Heart left ventricle (tissue), 16 donors: ENCODE measurements at regions not wholly inside any gene's neighbourhood (a gene's known extent, or its start where the extent isn't known, plus 50 kb on each side); places are given as distances from the start of the nearest gene placed in this dataset.

ENCODE experiments used
- ATAC-seq, 4 donors: fragments of 200-7000 bp; cut with Tn5 transposase; one replicate each; pipeline ENCODE4 v1.9.1; 2020 to 2022; ENCODE audit warnings: moderate library complexity in 4 of 4, mild to moderate bottlenecking in 3 of 4, moderate number of reproducible peaks in 1 of 4
- DNase-seq, 5 donors: peaks; one replicate each; pipeline ENCODE4 v3.0.0-alpha.2; 2020
- H3K27ac ChIP-seq, 12 donors: fragments of 200-600 bp; sonication (generic) in 4 of 12; one replicate each; pipeline versions ENCODE4 v1.5.0 to v1.8.0; 2016 to 2022; ENCODE audit warnings: mild to moderate bottlenecking in 2 of 12
- H3K27me3 ChIP-seq, 9 donors: fragments of 200-600 bp; sonication (generic) in 2 of 9; one replicate each; pipeline versions ENCODE4 v1.5.1 to v1.8.0; 2016 to 2022; ENCODE audit warnings: mild to moderate bottlenecking in 3 of 9
- H3K36me3 ChIP-seq, 9 donors: fragments of 200-600 bp; sonication (generic) in 2 of 9; one replicate each; pipeline versions ENCODE4 v1.5.0 to v1.8.0; 2018 to 2022; ENCODE audit warnings: mild to moderate bottlenecking in 2 of 9
- H3K4me1 ChIP-seq, 12 donors: fragments of 200-600 bp; sonication (generic) in 4 of 12; one replicate each; pipeline versions ENCODE4 v1.5.0 to v1.8.0; 2016 to 2022; ENCODE audit warnings: mild to moderate bottlenecking in 3 of 12
- H3K4me3 ChIP-seq, 12 donors: fragments of 200-600 bp; sonication (generic) in 4 of 12; one replicate each; pipeline versions ENCODE4 v1.5.0 to v1.8.0; 2017 to 2022; ENCODE audit warnings: mild to moderate bottlenecking in 9 of 12, moderate library complexity in 4 of 12
- H3K9me3 ChIP-seq, 12 donors: fragments of 200-600 bp; sonication (generic) in 4 of 12; one replicate each; pipeline versions ENCODE4 v1.5.0 to v1.8.0; 2016 to 2022; ENCODE audit warnings: mild to moderate bottlenecking in 1 of 12
- CTCF ChIP-seq, 12 donors: fragments of 200-600 bp; sonication (generic) in 4 of 12; IDR thresholded peaks; one replicate each; pipeline versions ENCODE4 v1.5.0 to v1.8.0; 2018 to 2022; ENCODE audit warnings: antibody characterized with exemption in 12 of 12, mild to moderate bottlenecking in 5 of 12
- POLR2A ChIP-seq, 2 donors: fragments of 450-650 bp; IDR thresholded peaks; one replicate each; pipeline ENCODE4 v1.6.1; 2017; ENCODE audit warnings: antibody characterized with exemption in 2 of 2, mild to moderate bottlenecking in 2 of 2, moderate library complexity in 2 of 2
- WGBS, 4 donors: extraction: QIAGEN DNeasy Blood & Tissue Kit in 2 of 4; methylation state at CpG; one replicate each; pipeline versions ENCODE4 v1.1.5 to v1.1.7; 2013 to 2018; 5-methylcytosine and 5-hydroxymethylcytosine counted together
- intact Hi-C, 10 donors: fragments of 100-400 bp; cut with DNase I; formaldehyde crosslinking; loops; one replicate each; pipeline versions ENCODE4 v1.11.1 to v1.14.2; 2022
- donor health status: ischemic (EF 13 %, LVEDD 7.1; RV severe dilation, severe dysfunction).
- donor health status: healthy with polysubstance abuse.
- donor health status: DM: no; HTN: yes; CAD: no.
- donor health status: DM: no; HTN: no; CAD: no.
- donor health status: ischemic (EF 25% LVEDD 6.9; RV normal size, moderate dysfunction).
- donor health status: ischemic (EF 25% LVEDD 5.7; RV mildly dilated, moderate dysfunction).
- donor health status: healthy.
- donor health status: DM: yes; HTN: yes; CAD: no.
- donor health status: ischemic (EF 35%, LVEDD 5.7; RV mildly dilated, moderate dysfunction).
- donor health status: nonischemic (EF 11% LVEDD 7.7; RV severe dilation, severe dysfunction).
- donor health status: DM: yes; HTN: yes; CAD: no.
- donor health status: PGD.
- donor health status: ischemic (EF 29% LVEDD 5.4; RV normal size, mild dysfunction).
- donor health status: nonischemic (EF 23%, LVEDD 6.1; RV moderate dilation, normal function).

DNA sequence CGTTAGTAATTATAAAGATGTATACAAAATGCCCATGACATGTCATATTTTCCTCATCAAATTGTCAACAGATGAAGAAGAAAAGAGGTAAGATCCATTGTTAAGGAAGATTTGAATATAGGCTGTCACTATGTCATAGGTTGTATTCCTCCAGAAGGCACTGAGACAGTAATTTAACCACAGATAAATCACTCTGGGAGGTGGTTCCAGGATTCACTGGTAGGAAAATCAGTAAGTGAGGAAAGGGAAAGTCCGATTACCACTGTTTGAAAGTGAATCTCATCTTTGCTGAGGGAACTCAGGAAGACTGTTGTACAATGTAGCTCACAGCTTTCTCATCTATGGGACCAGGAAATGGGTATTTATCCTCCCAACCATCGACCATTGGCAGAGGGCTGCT, 152.8 kb upstream of the TMEFF2 start:
- H3K27me3 ChIP-seq = no peaks in the 10 kb centered on the region
- no peaks in the 10 kb centered on the region for H3K36me3 ChIP-seq
- TF ChIP-seq POLR2A (IDR thresholded peaks at IDR 0.05) = no peak
- no peak for TF ChIP-seq CTCF (IDR thresholded peaks at IDR 0.05)
- H3K9me3 ChIP-seq = peaks cover 0 to 11% (median 0%) of the 10 kb centered on the region in 12 donors
- 68 to 77% (median 74%) methylated on average over 3 of the region's 3 CpGs for WGBS, 4 donors
- intact Hi-C loops = no loop called here
- no peaks in the 10 kb centered on the region for H3K4me1 ChIP-seq
- no peak for DNase-seq
- H3K4me3 ChIP-seq = no peak overlapping the region
- no peak for ATAC-seq
- H3K27ac ChIP-seq = no peak overlapping the region

GRCh38 chr2:192345287-192345686, 150.6 kb upstream of the TMEFF2 start:
- H3K4me3 ChIP-seq = no peak overlapping the region
- H3K9me3 ChIP-seq = peaks cover 0 to 11% (median 0%) of the 10 kb centered on the region in 12 donors
- intact Hi-C loops = no loop called here
- TF ChIP-seq CTCF (IDR thresholded peaks at IDR 0.05) (no peak), POLR2A (IDR thresholded peaks at IDR 0.05) (no peak)
- ATAC-seq (no peak), DNase-seq (no peak)
- no peaks in the 10 kb centered on the region for H3K4me1 ChIP-seq
- no peaks in the 10 kb centered on the region for H3K27me3 ChIP-seq
- H3K27ac ChIP-seq = no peak overlapping the region
- 68 to 80% (median 75%) methylated on average over 2 of the region's 2 CpGs for WGBS, 4 donors
- H3K36me3 ChIP-seq = no peaks in the 10 kb centered on the region

GRCh38 chr2:192333642-192334041, 138.9 kb upstream of the TMEFF2 start:
- intact Hi-C loops = no loop called here
- H3K4me1 ChIP-seq = no peaks in the 10 kb centered on the region
- DNase-seq (no peak), ATAC-seq (no peak)
- H3K36me3 ChIP-seq = no peaks in the 10 kb centered on the region
- WGBS, 4 donors = 83 to 87% (median 86%) methylated on average over 6 of the region's 6 CpGs
- H3K27ac ChIP-seq = no peak overlapping the region
- no peaks in the 10 kb centered on the region for H3K9me3 ChIP-seq
- peaks cover 0 to 3% (median 0%) of the 10 kb centered on the region in 9 donors for H3K27me3 ChIP-seq
- TF ChIP-seq POLR2A (IDR thresholded peaks at IDR 0.05) = no peak
- H3K4me3 ChIP-seq = no peak overlapping the region

- no peaks in the 10 kb centered on the region for H3K27me3 ChIP-seq
- no peaks in the 10 kb centered on the region for H3K9me3 ChIP-seq
- H3K4me3 ChIP-seq = no peak overlapping the region
- 71 to 81% (median 79%) methylated on average over 3 of the region's 3 CpGs for WGBS, 4 donors
- no peaks in the 10 kb centered on the region for H3K4me1 ChIP-seq
- TF ChIP-seq CTCF (IDR thresholded peaks at IDR 0.05) (no peak), POLR2A (IDR thresholded peaks at IDR 0.05) (no peak)
- intact Hi-C loops = no loop called here
- ATAC-seq = no peak
- DNase-seq = no peak
- H3K36me3 ChIP-seq = no peaks in the 10 kb centered on the region
- H3K27ac ChIP-seq = no peak overlapping the region
Measured at GRCh38 chr2:192328297-192328696, 133.6 kb upstream of the TMEFF2 start.

DNA sequence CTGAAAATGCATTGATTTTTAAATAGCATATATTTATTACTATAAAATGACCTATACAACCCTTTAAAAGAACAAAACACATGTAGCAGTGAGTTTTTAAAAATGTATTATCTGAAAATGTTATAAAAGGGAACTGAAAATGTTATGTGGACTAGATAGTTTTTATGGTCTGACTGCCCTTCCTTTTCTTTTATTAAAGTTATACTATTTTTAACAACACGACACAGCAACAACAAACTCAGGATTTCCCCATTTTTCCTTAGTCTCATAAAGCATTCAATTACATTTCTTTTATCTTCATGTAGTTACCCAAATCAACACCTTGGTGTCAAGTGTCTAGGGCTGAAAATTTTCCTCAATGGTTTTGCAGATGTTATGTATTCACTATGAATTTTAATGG, 132.8 kb upstream of the TMEFF2 start:
- Histone ChIP-seq H3K9me3 (no peaks in the 10 kb centered on the region), H3K27me3 (no peaks in the 10 kb centered on the region), H3K27ac (no peak overlapping the region), H3K36me3 (no peaks in the 10 kb centered on the region), H3K4me1 (no peaks in the 10 kb centered on the region), H3K4me3 (no peak overlapping the region)
- WGBS, 4 donors = 63 to 79% (median 71%) methylated on average over 1 of the region's 1 CpG
- no peak for TF ChIP-seq POLR2A (IDR thresholded peaks at IDR 0.05)
- no peak for TF ChIP-seq CTCF (IDR thresholded peaks at IDR 0.05)
- ATAC-seq (no peak), DNase-seq (no peak)
- intact Hi-C loops = no loop called here
